ENCODE measurements at regions not wholly inside any gene's neighbourhood (a gene's known extent, or its start where the extent isn't known, plus 50 kb on each side); places are given as distances from the start of the nearest gene placed in this dataset.

GRCh38 chr3:72355168-72355567, 493.1 kb downstream of the SHQ1 start:
- no peak for DNase-seq

- DNase-seq = no peak
Measured at GRCh38 chr3:72354486-72354885, 493.8 kb downstream of the SHQ1 start.

- DNase-seq = no peak
Measured at GRCh38 chr3:72353236-72354128, 494.8 kb downstream of the SHQ1 start.

- DNase-seq = no peak
Measured at GRCh38 chr3:72352176-72352575, 496.1 kb downstream of the SHQ1 start.

GRCh38 chr3:72351536-72351935, 496.7 kb downstream of the SHQ1 start:
- DNase-seq = no peak

GRCh38 chr3:72350761-72351505, 497.3 kb downstream of the SHQ1 start:
- DNase-seq = no peak

- no peak for DNase-seq
Measured at GRCh38 chr3:72348357-72348756, 499.9 kb downstream of the SHQ1 start.

GRCh38 chr3:72347819-72348319, 500.4 kb downstream of the SHQ1 start:
- peak; percentile 68 for DNase-seq

GRCh38 chr3:72346526-72346926, 501.7 kb downstream of the SHQ1 start:
- DNase-seq = peak; percentile 41

GRCh38 chr3:72345980-72346379, 502.3 kb downstream of the SHQ1 start:
- DNase-seq = no peak

- DNase-seq = peak; percentile 31
Measured at GRCh38 chr3:72345237-72345878, 502.9 kb downstream of the SHQ1 start.

GRCh38 chr3:72344647-72345046, 503.6 kb downstream of the SHQ1 start:
- no peak for DNase-seq

- DNase-seq = no peak
Measured at GRCh38 chr3:72344236-72344635, 504.0 kb downstream of the SHQ1 start.

- DNase-seq = peak; percentile 63
Measured at GRCh38 chr3:72343078-72343477, 505.2 kb downstream of the SHQ1 start.

GRCh38 chr3:72342450-72342849, 505.8 kb downstream of the SHQ1 start:
- DNase-seq = no peak

GRCh38 chr3:72341920-72342319, 506.3 kb downstream of the SHQ1 start:
- no peak for DNase-seq

GRCh38 chr3:72341380-72341770, 506.9 kb downstream of the SHQ1 start:
- no peak for DNase-seq

- no peak for DNase-seq
Measured at GRCh38 chr3:72340476-72341379, 507.5 kb downstream of the SHQ1 start.

GRCh38 chr3:72340056-72340455, 508.2 kb downstream of the SHQ1 start:
- no peak for DNase-seq

GRCh38 chr3:72339670-72340030, 508.6 kb downstream of the SHQ1 start:
- DNase-seq = no peak

- peak; percentile 36 for DNase-seq
Measured at GRCh38 chr3:72338942-72339669, 509.1 kb downstream of the SHQ1 start.
